Liver (tissue), 3 donors: ENCODE measurements at regions not wholly inside any gene's neighbourhood (a gene's known extent, or its start where the extent isn't known, plus 50 kb on each side); places are given as distances from the start of the nearest gene placed in this dataset.

Experiments
- CTCF ChIP-seq: fragments of 150-350 bp; IDR thresholded peaks from 2 replicates; pipeline ENCODE4 v1.5.1; 2017; ENCODE audit warnings: improper control_type of control experiment, low read depth, low read length; ENCODE audit not compliant: missing input control
- EGR1 ChIP-seq, 2 donors: IDR thresholded peaks; 2 replicates each; pipeline ENCODE4 v1.6.1; 2016 to 2018; ENCODE audit warnings: antibody characterized with exemption in 2 of 2, low read depth in 2 of 2
- GABPA ChIP-seq, 2 donors: IDR thresholded peaks in 1 of 2; conservative IDR thresholded peaks in 1 of 2; 2 replicates each; pipeline ENCODE4 v1.6.1; 2016; ENCODE audit warnings: antibody characterized with exemption in 2 of 2, mild to moderate bottlenecking in 1 of 2, moderate library complexity in 1 of 2
- HNF4A ChIP-seq, 2 donors: conservative IDR thresholded peaks; 2 replicates each; pipeline ENCODE4 v1.6.1; 2016; ENCODE audit warnings: antibody characterized with exemption in 2 of 2, mild to moderate bottlenecking in 2 of 2
- JUND ChIP-seq, 2 donors: IDR thresholded peaks; 2 replicates each; pipeline ENCODE4 v1.6.1; 2016; ENCODE audit warnings: antibody characterized with exemption in 2 of 2
- MAX ChIP-seq: IDR thresholded peaks from 2 replicates; pipeline ENCODE4 v1.6.1; 2016; ENCODE audit warnings: antibody characterized with exemption
- RAD21 ChIP-seq, 2 donors: IDR thresholded peaks; 2 replicates each; pipeline ENCODE4 v1.6.1; 2016; ENCODE audit warnings: antibody characterized with exemption in 2 of 2, mild to moderate bottlenecking in 2 of 2
- REST ChIP-seq: IDR thresholded peaks from 2 replicates; pipeline ENCODE4 v1.6.1; 2016; ENCODE audit warnings: antibody characterized with exemption, mild to moderate bottlenecking
- SP1 ChIP-seq: IDR thresholded peaks from 2 replicates; pipeline ENCODE4 v1.6.1; 2018; ENCODE audit warnings: antibody characterized with exemption, mild to moderate bottlenecking
- TAF1 ChIP-seq: conservative IDR thresholded peaks from 2 replicates; pipeline ENCODE4 v1.6.1; 2016; ENCODE audit warnings: antibody characterized with exemption, mild to moderate bottlenecking
- YY1 ChIP-seq: IDR thresholded peaks from 2 replicates; pipeline ENCODE4 v1.6.1; 2016; ENCODE audit warnings: antibody characterized with exemption, mild to moderate bottlenecking
- ZBTB33 ChIP-seq: IDR thresholded peaks from 2 replicates; pipeline ENCODE4 v1.6.1; 2016; ENCODE audit warnings: antibody characterized with exemption
- donor health status: healthy.
- donor health status: healthy.

GRCh38 chr14:58787592-58787991, 149.8 kb downstream of the DACT1 start:
- no peak for TF ChIP-seq CTCF
- TF ChIP-seq SP1: no peak
- no peak for TF ChIP-seq HNF4A (conservative IDR thresholded peaks at IDR 0.05)
- no peak for TF ChIP-seq MAX
- no peak for TF ChIP-seq REST
- no peak for TF ChIP-seq JUND (IDR thresholded peaks at IDR 0.05)
- TF ChIP-seq RAD21 (IDR thresholded peaks at IDR 0.05): no peak
- no peak for TF ChIP-seq EGR1 (IDR thresholded peaks at IDR 0.05; ENCODE audit: low read depth in 2 of 2)
- no peak for TF ChIP-seq TAF1
- TF ChIP-seq YY1: no peak
- no peak for TF ChIP-seq ZBTB33
- TF ChIP-seq GABPA (IDR thresholded peaks at IDR 0.05 in 1 of 2, conservative IDR thresholded peaks at IDR 0.05 in 1 of 2): no peak
